GM12878 (cell line): ENCODE measurements at regions not wholly inside any gene's neighbourhood (a gene's known extent, or its start where the extent isn't known, plus 50 kb on each side); places are given as distances from the start of the nearest gene placed in this dataset.

Experiments used
- CTCF ChIP-seq, 3 experiments: IDR thresholded peaks in 2 of 3; conservative IDR thresholded peaks in 1 of 3; 2 replicates each; pipeline ENCODE4 v1.5.1; 2011; ENCODE audit warnings: low read depth in 3 of 3, low read length in 3 of 3, mild to moderate bottlenecking in 3 of 3, control low read depth in 2 of 3, moderate library complexity in 2 of 3, inconsistent platforms in 1 of 3, mixed read lengths in 1 of 3; ENCODE audit not compliant: control insufficient read depth in 2 of 3, insufficient read depth in 1 of 3; ENCODE audit errors: extremely low read depth in 1 of 3
- POLR2AphosphoS5 ChIP-seq: IDR thresholded peaks from 2 replicates; pipeline ENCODE4 v1.6.1; 2011; ENCODE audit warnings: mild to moderate bottlenecking, low read length, inconsistent platforms
- REST ChIP-seq: IDR thresholded peaks from 2 replicates; pipeline ENCODE4 v1.6.1; 2012; ENCODE audit warnings: mild to moderate bottlenecking, low read depth, low read length
- SRF ChIP-seq, 2 experiments: IDR thresholded peaks; 2 replicates each; pipeline ENCODE4 v1.6.1; 2011; ENCODE audit warnings: low read depth in 2 of 2, low read length in 2 of 2, mild to moderate bottlenecking in 1 of 2, moderate library complexity in 1 of 2

GRCh38 chr1:95631695-95632094 lies 397.7 kb downstream of the RWDD3 start:
- TF ChIP-seq POLR2AphosphoS5 (no peak), SRF (IDR thresholded peaks at IDR 0.05; ENCODE audit: low read depth in 2 of 2, low read length in 2 of 2) (no peak), CTCF (IDR thresholded peaks at IDR 0.05 in 2 of 3, conservative IDR thresholded peaks at IDR 0.05 in 1 of 3; ENCODE audit: control insufficient read depth in 2 of 3, extremely low read depth in 1 of 3, insufficient read depth in 1 of 3, low read depth in 3 of 3, low read length in 3 of 3) (no peak), REST (no peak)
